Uterus (tissue), 3 donors: ENCODE measurements at regions not wholly inside any gene's neighbourhood (a gene's known extent, or its start where the extent isn't known, plus 50 kb on each side); places are given as distances from the start of the nearest gene placed in this dataset.

Source experiments
- DNase-seq, 2 donors: peaks; one replicate each; pipeline ENCODE4 v3.0.0-alpha.2; 2019 to 2020
- H3K27ac ChIP-seq, 2 donors: fragments of 200-600 bp; sonication (generic); 1 replicate in 1 of 2; 2 replicates in 1 of 2; pipeline ENCODE4 v1.5.1; 2016 to 2018
- H3K27me3 ChIP-seq, 2 donors: fragments of 200-600 bp; sonication (generic); one replicate each; pipeline ENCODE4 v1.5.1; 2018 to 2019; ENCODE audit warnings: control low read depth in 1 of 2
- H3K36me3 ChIP-seq, 2 donors: fragments of 200-600 bp; sonication (generic); one replicate each; pipeline ENCODE4 v1.5.1; 2019; ENCODE audit warnings: control low read depth in 1 of 2
- H3K4me1 ChIP-seq, 2 donors: fragments of 200-600 bp; sonication (generic); one replicate each; pipeline ENCODE4 v1.5.1; 2018 to 2019; ENCODE audit warnings: control low read depth in 1 of 2
- H3K4me3 ChIP-seq, 2 donors: fragments of 200-600 bp; sonication (generic); 1 replicate in 1 of 2; 2 replicates in 1 of 2; pipeline ENCODE4 v1.5.1; 2018 to 2019; ENCODE audit warnings: mild to moderate bottlenecking in 1 of 2
- H3K9me3 ChIP-seq, 2 donors: fragments of 200-600 bp; sonication (generic); one replicate each; pipeline ENCODE4 v1.5.1; 2019; ENCODE audit warnings: control low read depth in 1 of 2
- CTCF ChIP-seq, 4 experiments: fragments of 200-600 bp in 2 of 4; fragments of 450-650 bp in 2 of 4; sonication (generic) in 2 of 4; IDR thresholded peaks; one replicate each; pipeline ENCODE4 v1.5.1; 2016 to 2019; ENCODE audit warnings: antibody characterized with exemption in 4 of 4, mild to moderate bottlenecking in 2 of 4, moderate library complexity in 1 of 4
- POLR2A ChIP-seq, 2 donors: fragments of 450-650 bp; IDR thresholded peaks; one replicate each; pipeline ENCODE4 v1.6.1; 2016; ENCODE audit warnings: antibody characterized with exemption in 2 of 2, mild to moderate bottlenecking in 1 of 2, moderate library complexity in 1 of 2
- intact Hi-C: fragments of 100-400 bp; cut with DNase I; formaldehyde crosslinking; loops from one replicate; pipeline ENCODE4 v1.15.1; 2023; ENCODE audit warnings: low total_unique reads
- donor health status: DM: yes; HTN: yes; CAD: no.

GRCh38 chr7:106456329-106456728, 171.5 kb upstream of the NAMPT start:
- TF ChIP-seq CTCF (IDR thresholded peaks at IDR 0.05) (no peak), POLR2A (IDR thresholded peaks at IDR 0.05) (no peak)
- no peak overlapping the region for H3K27ac ChIP-seq
- no peak for DNase-seq
- intact Hi-C loops, result no loop called here
- H3K9me3 ChIP-seq, result no peaks in the 10 kb centered on the region
- H3K4me1 ChIP-seq, result no peaks in the 10 kb centered on the region
- no peaks in the 10 kb centered on the region for H3K36me3 ChIP-seq
- no peaks in the 10 kb centered on the region for H3K27me3 ChIP-seq
- no peak overlapping the region for H3K4me3 ChIP-seq

GRCh38 chr7:106452031-106452851, 167.5 kb upstream of the NAMPT start:
- no peaks in the 10 kb centered on the region for H3K4me1 ChIP-seq
- intact Hi-C loops, result no loop called here
- no peaks in the 10 kb centered on the region for H3K9me3 ChIP-seq
- no peaks in the 10 kb centered on the region for H3K36me3 ChIP-seq
- H3K27me3 ChIP-seq, result no peaks in the 10 kb centered on the region
- TF ChIP-seq CTCF (IDR thresholded peaks at IDR 0.05) (no peak), POLR2A (IDR thresholded peaks at IDR 0.05) (no peak)
- H3K27ac ChIP-seq, result no peak overlapping the region
- DNase-seq, result no peak
- H3K4me3 ChIP-seq, result no peak overlapping the region

- intact Hi-C loops, result no loop called here
- no peak overlapping the region for H3K27ac ChIP-seq
Observed at GRCh38 chr7:106451171-106451570, 166.4 kb upstream of the NAMPT start.

GRCh38 chr7:106450716-106451115, 165.9 kb upstream of the NAMPT start:
- H3K36me3 ChIP-seq, result no peaks in the 10 kb centered on the region
- TF ChIP-seq POLR2A (IDR thresholded peaks at IDR 0.05) (no peak), CTCF (IDR thresholded peaks at IDR 0.05) (no peak)
- H3K27me3 ChIP-seq, result no peaks in the 10 kb centered on the region
- H3K4me3 ChIP-seq, result no peak overlapping the region
- H3K9me3 ChIP-seq, result no peaks in the 10 kb centered on the region
- H3K27ac ChIP-seq, result no peak overlapping the region
- no peak for DNase-seq
- intact Hi-C loops, result no loop called here
- H3K4me1 ChIP-seq, result no peaks in the 10 kb centered on the region

More at GRCh38 chr7:106451171-106451570, 166.4 kb upstream of the NAMPT start:
- Histone ChIP-seq H3K4me3 (no peak overlapping the region), H3K4me1 (no peaks in the 10 kb centered on the region), H3K36me3 (no peaks in the 10 kb centered on the region), H3K9me3 (no peaks in the 10 kb centered on the region), H3K27me3 (no peaks in the 10 kb centered on the region)
- DNase-seq, result no peak
- TF ChIP-seq CTCF (IDR thresholded peaks at IDR 0.05) (no peak), POLR2A (IDR thresholded peaks at IDR 0.05) (no peak)

GRCh38 chr7:106448992-106449859, 164.4 kb upstream of the NAMPT start:
- DNase-seq, result no peak
- Histone ChIP-seq H3K27me3 (no peaks in the 10 kb centered on the region), H3K9me3 (no peaks in the 10 kb centered on the region), H3K4me1 (no peaks in the 10 kb centered on the region), H3K36me3 (no peaks in the 10 kb centered on the region), H3K27ac (no peak overlapping the region), H3K4me3 (no peak overlapping the region)
- intact Hi-C loops, result no loop called here
- TF ChIP-seq POLR2A (IDR thresholded peaks at IDR 0.05), result no peak
- no peak for TF ChIP-seq CTCF (IDR thresholded peaks at IDR 0.05)
